HEK293 (cell line): ENCODE measurements at regions not wholly inside any gene's neighbourhood (a gene's known extent, or its start where the extent isn't known, plus 50 kb on each side); places are given as distances from the start of the nearest gene placed in this dataset.

ENCODE experiments used
- CTCF ChIA-PET: fragments of 350-600 bp; formaldehyde crosslinking; extraction: SDS; loops from one replicate; lab custom pipeline; 2021; ENCODE audit warnings: antibody characterized with exemption; lab: Yijun Ruan, JAX
- POLR2A ChIA-PET: fragments of 300-600 bp; formaldehyde crosslinking; extraction: SDS; loops from one replicate; lab custom pipeline; 2020; ENCODE audit warnings: antibody characterized with exemption, inconsistent platforms; lab: Yijun Ruan, JAX
- H3K27ac ChIP-seq: fragments of 200-500 bp; sonication (Bioruptor generic); 2 replicates; pipeline ENCODE4 v1.5.1; 2014; ENCODE audit warnings: low read depth, low read length, control low read depth, inconsistent platforms; ENCODE audit errors: extremely low read depth
- H3K36me3 ChIP-seq, 2 experiments: fragments of 200-500 bp in 1 of 2; sonication (Bioruptor generic) in 1 of 2; 1 replicate in 1 of 2; 2 replicates in 1 of 2; pipeline ENCODE4 v1.5.1; 2014 to 2017; ENCODE audit warnings: inconsistent platforms in 2 of 2, low read length in 2 of 2; ENCODE audit not compliant: control insufficient read depth in 2 of 2, insufficient read depth in 1 of 2
- H3K4me1 ChIP-seq: fragments of 200-500 bp; sonication (Bioruptor generic); 2 replicates; pipeline ENCODE4 v1.5.1; 2014; ENCODE audit warnings: mild to moderate bottlenecking, low read length, inconsistent platforms; ENCODE audit not compliant: control insufficient read depth, insufficient read depth
- H3K4me3 ChIP-seq: 2 replicates; pipeline ENCODE4 v1.5.1; 2011; ENCODE audit warnings: low read depth, mild to moderate bottlenecking, control low read depth, low read length, moderate library complexity
- H3K9me3 ChIP-seq: fragments of 200-500 bp; sonication (Bioruptor generic); 2 replicates; pipeline ENCODE4 v1.5.1; 2014; ENCODE audit warnings: low read depth, low read length, inconsistent platforms; ENCODE audit not compliant: control insufficient read depth, insufficient read depth
- ATF2 ChIP-seq: fragments of 450-650 bp; formaldehyde crosslinking; IDR thresholded peaks from 2 replicates; pipeline ENCODE4 v1.5.1; 2016; ENCODE audit warnings: missing biosample characterization, missing genetic modification characterization, low read depth
- BCL11B ChIP-seq: fragments of 450-650 bp; formaldehyde crosslinking; IDR thresholded peaks from 2 replicates; pipeline ENCODE4 v1.5.1; 2016; ENCODE audit warnings: low read depth, missing biosample characterization, missing genetic modification characterization
- HIC1 ChIP-seq: fragments of 450-650 bp; formaldehyde crosslinking; IDR thresholded peaks from 2 replicates; pipeline ENCODE4 v1.5.1; 2016; ENCODE audit warnings: missing biosample characterization, missing genetic modification characterization
- PATZ1 ChIP-seq: fragments of 450-650 bp; formaldehyde crosslinking; IDR thresholded peaks from 2 replicates; pipeline ENCODE4 v1.5.1; 2016; ENCODE audit warnings: missing biosample characterization, missing genetic modification characterization
- SP7 ChIP-seq: fragments of 450-650 bp; formaldehyde crosslinking; IDR thresholded peaks from 2 replicates; pipeline ENCODE4 v1.5.1; 2016; ENCODE audit warnings: missing biosample characterization, missing genetic modification characterization
- TSHZ1 ChIP-seq: fragments of 450-650 bp; formaldehyde crosslinking; IDR thresholded peaks from 2 replicates; pipeline ENCODE4 v1.5.1; 2016; ENCODE audit warnings: missing biosample characterization, missing genetic modification characterization, borderline replicate concordance
- WT1 ChIP-seq: fragments of 450-650 bp; formaldehyde crosslinking; IDR thresholded peaks from 2 replicates; pipeline ENCODE4 v1.5.1; 2016; ENCODE audit warnings: missing biosample characterization, missing genetic modification characterization
- ZBTB21 ChIP-seq: fragments of 450-650 bp; formaldehyde crosslinking; IDR thresholded peaks from 2 replicates; pipeline ENCODE4 v1.5.1; 2017; ENCODE audit warnings: missing biosample characterization, missing genetic modification characterization
- ZEB2 ChIP-seq: fragments of 450-650 bp; formaldehyde crosslinking; IDR thresholded peaks from 2 replicates; pipeline ENCODE4 v1.5.1; 2016; ENCODE audit warnings: missing biosample characterization, missing genetic modification characterization
- ZNF16 ChIP-seq: fragments of 450-650 bp; formaldehyde crosslinking; IDR thresholded peaks from 2 replicates; pipeline ENCODE4 v1.5.1; 2016; ENCODE audit warnings: low read depth, missing biosample characterization, missing genetic modification characterization
- ZNF335 ChIP-seq: fragments of 450-650 bp; formaldehyde crosslinking; conservative IDR thresholded peaks from 2 replicates; pipeline ENCODE4 v1.5.1; 2016; ENCODE audit warnings: missing biosample characterization, missing genetic modification characterization
- ZNF366 ChIP-seq: fragments of 450-650 bp; formaldehyde crosslinking; conservative IDR thresholded peaks from 2 replicates; pipeline ENCODE4 v1.5.1; 2016; ENCODE audit warnings: missing biosample characterization, missing genetic modification characterization
- ZNF423 ChIP-seq: fragments of 450-650 bp; formaldehyde crosslinking; IDR thresholded peaks from 2 replicates; pipeline ENCODE4 v1.5.1; 2016; ENCODE audit warnings: missing biosample characterization, missing genetic modification characterization
- ZNF449 ChIP-seq: fragments of 450-650 bp; formaldehyde crosslinking; IDR thresholded peaks from 2 replicates; pipeline ENCODE4 v1.5.1; 2017; ENCODE audit warnings: missing biosample characterization, mild to moderate bottlenecking, missing genetic modification characterization, moderate library complexity
- ZNF692 ChIP-seq: fragments of 450-650 bp; formaldehyde crosslinking; IDR thresholded peaks from 2 replicates; pipeline ENCODE4 v1.5.1; 2016; ENCODE audit warnings: missing biosample characterization, missing genetic modification characterization
- ZSCAN23 ChIP-seq: fragments of 450-650 bp; formaldehyde crosslinking; IDR thresholded peaks from 2 replicates; pipeline ENCODE4 v1.5.1; 2016; ENCODE audit warnings: missing biosample characterization, missing genetic modification characterization

GRCh38 chr3:135514060-135514448 is 451.5 kb upstream of the PPP2R3A start:
- TF ChIP-seq HIC1 (tag by site-specific recombination) (no peak), ZNF366 (tag by site-specific recombination) (0 out of 2 replicates have a peak, but pooled peaks have one; percentile 10), ZNF335 (peak; percentile 25; the same call in 1 of the 2 replicates)

GRCh38 chr3:135516143-135516542 is 449.4 kb upstream of the PPP2R3A start:
- POLR2A ChIA-PET, result no interaction called here
- no peak overlapping the region for H3K4me3 ChIP-seq
- H3K27ac ChIP-seq, result no peak overlapping the region
- CTCF ChIA-PET, result no interaction called here
- TF ChIP-seq ZNF16 (tag by site-specific recombination) (no peak), ZNF423 (tag by site-specific recombination) (no peak)
- TF ChIP-seq, all 188 proteins: peak for 0
- Histone ChIP-seq H3K4me1 (no peaks in the 10 kb centered on the region), H3K9me3 (no peaks in the 10 kb centered on the region), H3K36me3 (no peaks in the 10 kb centered on the region)

More at GRCh38 chr3:135514060-135514448, 451.5 kb upstream of the PPP2R3A start:
- no peak overlapping the region for H3K4me3 ChIP-seq
- H3K27ac ChIP-seq, result no peak overlapping the region
- ChIA-PET POLR2A (no interaction called here), CTCF (interaction anchor here (0.6 kb wide), 1 partner anchor 32 kb away, joined by 4 read pairs; no protein-coding TSS in a partner anchor)
- no peaks in the 10 kb centered on the region for H3K4me1 ChIP-seq
- no peaks in the 10 kb centered on the region for H3K9me3 ChIP-seq
- H3K36me3 ChIP-seq, result no peaks in the 10 kb centered on the region

- ChIA-PET CTCF (interaction anchor here (0.6 to 0.9 kb wide), 2 partner anchors 20 to 167 kb away, joined by 3 read pairs; no protein-coding TSS in a partner anchor), POLR2A (no interaction called here)
- Histone ChIP-seq H3K4me1 (peaks cover 10% of the 10 kb centered on the region; the same call in 1 of the 2 replicates), H3K4me3 (no peak overlapping the region), H3K9me3 (no peaks in the 10 kb centered on the region), H3K36me3 (no peaks in the 10 kb centered on the region), H3K27ac (no peak overlapping the region)
- no peak; the same call in 1 of the 2 replicates for TF ChIP-seq WT1 (tag by site-specific recombination)
- TF ChIP-seq ZBTB21 (tag by site-specific recombination), result peak; percentile 68; the same call in 1 of the 2 replicates
- TF ChIP-seq ZEB2, result 0 out of 2 replicates have a peak, but pooled peaks have one; percentile 20
- TF ChIP-seq BCL11B (tag by site-specific recombination), result peak; percentile 70; the same call in 1 of the 2 replicates
- TF ChIP-seq SP7 (tag by site-specific recombination), result peak; percentile 68
- TF ChIP-seq ZNF692 (tag by site-specific recombination), result peak; percentile 70
- peak; percentile 22; the same call in 1 of the 2 replicates for TF ChIP-seq ZNF449
- 0 out of 2 replicates have a peak, but pooled peaks have one; percentile 14 for TF ChIP-seq PATZ1
- TF ChIP-seq ZSCAN23, result no peak
- 0 out of 2 replicates have a peak, but pooled peaks have one; percentile 6 for TF ChIP-seq ATF2 (tag by site-specific recombination)
- peak; percentile 86 for TF ChIP-seq TSHZ1 (tag by site-specific recombination)
Measured at GRCh38 chr3:135528413-135529015, 437.0 kb upstream of the PPP2R3A start.
